Amniotic epithelial cell (primary cell): ENCODE measurements at regions not wholly inside any gene's neighbourhood (a gene's known extent, or its start where the extent isn't known, plus 50 kb on each side); places are given as distances from the start of the nearest gene placed in this dataset.
A peak's percentile ranks its signal among the peaks of the same experiment; 100 is the strongest.
"Not testable (repeated sequence)": the region's sequence is repeated elsewhere in the genome, so short reads cannot be mapped to it uniquely, and the experiment has no call there.

Experiments
- DNase-seq: peaks from one replicate; pipeline ENCODE4 v3.0.0-alpha.2; 2010; ENCODE audit warnings: low read depth

- DNase-seq = peak; percentile 11
Observed at GRCh38 chr21:19993268-19993667, 1004.9 kb upstream of the NCAM2 start.

DNA sequence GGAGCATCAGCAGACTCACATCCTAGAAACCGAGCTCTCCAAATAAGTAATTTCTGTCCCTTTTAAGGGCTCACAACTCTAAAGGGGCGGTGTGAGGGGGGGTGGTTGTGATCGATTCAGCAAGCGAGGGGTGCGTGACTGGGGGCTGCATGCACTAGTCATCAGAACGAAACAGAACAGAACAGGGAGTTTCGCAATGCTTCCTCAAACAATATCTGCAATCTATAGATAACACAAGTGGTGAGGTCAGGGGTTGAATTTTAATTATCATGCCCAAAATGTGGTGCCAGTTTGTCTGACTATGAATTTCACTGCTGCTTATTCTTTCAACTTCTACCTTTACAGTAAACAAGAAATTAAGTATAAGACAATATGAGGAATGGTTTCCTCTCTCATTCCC, 1003.0 kb upstream of the NCAM2 start:
- no peak for DNase-seq

- no peak for DNase-seq
Observed at GRCh38 chr21:19998453-19998852, 999.8 kb upstream of the NCAM2 start.

- DNase-seq = peak; percentile 19
Observed at GRCh38 chr21:19999369-20000272, 998.6 kb upstream of the NCAM2 start.

- peak; percentile 17 for DNase-seq
Observed at GRCh38 chr21:20004367-20004766, 993.8 kb upstream of the NCAM2 start.

DNA sequence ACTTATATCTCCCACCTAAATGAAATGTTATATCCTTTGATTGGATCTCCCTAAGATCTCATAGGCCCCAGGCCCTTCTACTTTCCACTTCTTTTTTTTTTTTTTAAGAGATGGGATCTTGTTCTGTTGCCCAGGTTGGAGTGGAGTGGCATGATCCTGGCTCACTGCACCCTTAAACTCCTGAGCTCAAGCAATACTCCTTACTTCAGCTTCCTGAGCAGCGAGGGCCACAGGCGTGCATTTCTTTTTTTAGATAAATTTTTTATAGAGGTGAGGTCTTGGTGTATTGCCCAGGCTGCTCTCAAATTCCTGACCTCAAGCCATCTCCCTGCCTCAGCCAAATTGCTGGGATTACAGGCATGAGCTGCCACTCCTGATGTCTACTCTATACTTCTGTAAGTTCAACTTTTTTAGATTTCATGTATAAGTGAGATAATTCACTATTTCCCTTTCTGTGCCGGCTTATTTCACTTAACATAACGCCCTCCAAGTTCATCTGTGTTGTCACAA, 987.5 kb upstream of the NCAM2 start:
- no peak for DNase-seq

DNA sequence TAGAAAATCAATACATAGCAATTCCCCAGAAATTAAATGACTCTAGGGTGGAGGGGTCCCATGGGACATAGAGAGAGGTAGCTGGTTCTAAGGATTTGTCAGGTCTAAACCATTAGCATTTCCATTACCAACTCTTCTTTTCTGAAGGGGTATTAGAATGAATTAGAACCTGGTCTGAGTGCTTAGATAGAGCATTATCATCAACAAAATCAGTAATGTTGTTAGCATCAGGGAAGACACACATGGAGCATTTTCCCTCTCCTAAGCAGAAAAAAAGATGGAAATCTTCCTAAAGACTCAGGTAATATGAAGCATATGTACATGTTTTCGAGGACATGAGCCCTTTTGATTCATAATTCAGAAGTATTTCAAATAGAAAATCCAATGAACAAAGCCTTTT, 984.4 kb upstream of the NCAM2 start:
- no peak for DNase-seq

GRCh38 chr21:20016435-20017005, 981.7 kb upstream of the NCAM2 start:
- no peak for DNase-seq

GRCh38 chr21:20020026-20020425, 978.2 kb upstream of the NCAM2 start:
- no peak for DNase-seq

DNA sequence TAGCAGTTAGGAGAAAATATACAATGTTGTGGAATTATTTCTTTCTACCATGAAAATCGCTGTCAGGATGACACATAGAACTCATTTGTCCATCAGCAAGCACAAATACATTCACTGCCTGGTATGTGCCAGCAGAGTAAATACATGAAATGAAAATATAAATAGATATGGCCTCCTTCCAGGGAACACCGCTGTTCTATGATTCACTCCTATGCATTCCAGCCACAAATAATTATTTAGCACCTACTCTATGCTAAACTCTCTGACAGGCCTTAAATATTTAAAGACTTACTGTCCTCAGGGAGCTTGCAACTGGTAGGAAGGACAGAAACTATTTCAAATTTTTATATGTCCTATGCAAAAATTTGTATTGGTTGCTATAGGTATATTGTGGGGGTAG, 975.0 kb upstream of the NCAM2 start:
- DNase-seq = peak; percentile 39

DNA sequence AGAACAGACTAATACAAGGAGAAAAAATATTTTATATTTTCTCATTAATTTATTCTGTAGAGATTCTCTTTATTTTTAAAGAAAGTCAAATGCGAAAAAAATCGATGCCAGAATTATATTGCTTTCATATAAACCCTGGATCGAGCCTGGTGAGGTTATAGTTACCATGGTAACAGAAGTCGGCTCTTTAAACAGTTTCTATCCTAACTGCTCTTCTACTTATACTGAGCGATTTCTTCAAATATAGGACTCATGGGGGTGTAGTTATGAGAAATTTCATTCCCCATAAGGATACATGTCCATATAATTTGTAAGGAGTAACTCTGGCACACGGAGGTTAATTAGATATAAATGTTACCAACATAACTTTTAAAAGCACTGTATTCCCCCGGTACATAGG, 973.5 kb upstream of the NCAM2 start:
- no peak for DNase-seq

DNA sequence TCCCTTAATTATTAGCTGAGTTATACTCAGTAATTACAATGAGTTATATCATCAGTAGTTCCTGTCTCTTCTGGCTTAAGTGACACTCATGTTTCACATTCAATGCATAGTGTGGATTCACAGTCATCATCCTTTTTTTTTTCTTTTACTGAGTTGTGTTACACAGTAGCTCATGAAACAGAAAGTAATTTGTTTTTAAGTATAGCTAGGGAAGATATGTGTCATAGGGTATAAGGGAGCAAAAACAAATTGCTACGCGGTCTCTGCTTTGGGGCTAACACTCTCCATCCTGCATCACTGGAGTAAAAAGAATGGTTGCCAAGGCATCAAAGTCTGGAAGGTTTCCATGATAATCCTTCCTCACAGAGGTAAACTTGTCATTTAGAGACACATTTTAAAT, 971.7 kb upstream of the NCAM2 start:
- DNase-seq = no peak

DNA sequence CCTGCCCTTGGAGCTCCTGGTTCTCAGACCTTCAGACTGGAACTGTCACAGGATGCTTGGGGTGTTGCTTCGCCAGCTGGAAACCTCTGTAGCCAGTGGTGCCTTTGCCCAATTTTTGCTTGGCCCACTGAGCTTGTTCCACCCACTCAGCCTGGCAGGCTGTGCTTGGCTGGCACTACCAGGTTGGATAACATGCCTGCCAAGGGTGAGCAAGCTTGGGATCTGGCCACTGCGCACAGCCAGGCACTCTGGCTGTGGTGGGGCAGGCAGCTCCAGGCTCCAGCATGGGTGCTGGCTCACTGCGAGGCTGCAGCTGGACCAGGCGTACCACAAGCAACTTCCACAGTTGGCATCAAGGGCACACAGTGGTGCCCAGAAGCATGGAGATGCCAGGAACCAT, 967.8 kb upstream of the NCAM2 start:
- DNase-seq = no peak

DNA sequence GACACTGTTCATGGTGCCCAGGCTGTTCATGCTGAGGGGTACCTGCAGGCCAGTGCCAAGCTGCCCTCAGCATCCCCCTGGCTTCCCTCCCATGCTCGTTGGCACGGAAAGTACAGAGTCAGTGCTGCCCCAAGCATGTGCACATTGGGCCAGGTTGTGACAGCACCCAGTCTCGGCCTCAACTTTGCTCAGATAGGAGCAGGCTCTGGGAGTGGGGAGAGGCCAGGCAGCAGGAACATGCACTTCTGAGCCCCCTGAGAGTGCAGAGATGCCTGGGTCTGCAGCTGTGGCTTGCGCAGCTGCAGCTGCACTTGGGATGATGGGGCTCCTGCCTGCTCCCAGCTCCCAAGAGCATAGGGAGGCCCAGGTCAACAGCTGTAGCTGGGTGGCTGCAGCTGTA, 966.4 kb upstream of the NCAM2 start:
- no peak for DNase-seq

GRCh38 chr21:20040768-20041167, 957.4 kb upstream of the NCAM2 start:
- DNase-seq = peak; percentile 49

DNA sequence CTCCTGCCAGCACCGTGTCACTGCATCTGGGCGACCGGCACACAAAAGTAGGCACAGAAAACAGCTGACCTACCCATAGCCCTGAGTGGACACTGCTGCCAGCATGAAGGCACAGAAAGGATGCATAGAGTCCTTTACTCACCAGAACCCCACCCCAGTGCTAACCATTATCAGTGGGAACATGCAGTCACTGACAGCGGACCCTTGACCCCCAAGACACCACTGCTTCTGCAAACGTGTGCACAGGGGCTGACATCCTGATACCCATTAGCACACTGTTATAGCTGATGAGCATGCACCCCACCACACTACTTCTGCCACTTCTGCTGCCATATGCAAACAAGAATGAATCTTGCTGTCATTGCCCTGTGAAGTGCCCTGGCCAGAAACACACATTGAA, 953.0 kb upstream of the NCAM2 start:
- DNase-seq = no peak

- not testable (repeated sequence) for DNase-seq
Observed at GRCh38 chr21:20048130-20048837, 949.9 kb upstream of the NCAM2 start.

DNA sequence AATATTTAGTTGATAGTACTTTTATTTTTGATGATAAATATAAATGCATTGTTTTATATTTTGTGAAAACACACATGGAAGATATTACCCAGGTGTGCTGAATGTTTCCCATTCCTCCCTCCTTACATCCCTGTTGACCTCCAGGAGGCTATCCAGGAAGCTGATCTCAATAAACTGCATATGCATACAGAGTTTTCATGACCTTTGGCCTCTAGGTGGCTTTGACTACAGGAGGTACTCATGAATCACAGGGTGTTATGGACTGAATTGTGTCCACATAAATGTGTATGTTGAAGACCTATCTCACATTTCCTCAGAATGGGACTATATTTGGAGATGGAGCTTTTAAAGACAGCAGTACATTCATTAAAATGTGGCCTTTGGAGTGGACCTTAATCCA, 914.9 kb upstream of the NCAM2 start:
- DNase-seq = no peak

GRCh38 chr21:20083925-20084324, 914.3 kb upstream of the NCAM2 start:
- no peak for DNase-seq

GRCh38 chr21:20086508-20086907, 911.7 kb upstream of the NCAM2 start:
- no peak for DNase-seq

GRCh38 chr21:20106368-20106767, 891.8 kb upstream of the NCAM2 start:
- DNase-seq = no peak

DNA sequence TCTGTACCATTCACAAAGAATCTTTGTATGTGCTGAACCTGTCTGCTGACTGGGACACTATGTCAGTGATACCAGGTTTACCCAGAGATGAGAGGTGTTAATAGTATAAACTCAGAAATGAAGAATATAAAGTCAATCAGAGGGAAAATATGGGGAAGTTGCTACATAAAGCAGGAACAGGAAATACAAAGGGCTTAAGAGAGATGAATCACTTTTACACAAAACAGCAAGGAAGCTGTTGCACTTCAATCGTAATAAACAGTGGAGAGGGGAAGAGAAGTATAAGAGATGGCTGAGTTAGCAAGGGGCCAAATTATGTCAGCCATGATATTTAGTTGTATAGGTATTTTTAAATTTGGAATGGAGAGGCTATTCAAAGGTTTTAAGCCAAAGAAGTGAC, 890.2 kb upstream of the NCAM2 start:
- no peak for DNase-seq

- no peak for DNase-seq
Observed at GRCh38 chr21:20108976-20109540, 889.2 kb upstream of the NCAM2 start.
